HG02840 (cell line): ENCODE measurements at regions not wholly inside any gene's neighbourhood (a gene's known extent, or its start where the extent isn't known, plus 50 kb on each side); places are given as distances from the start of the nearest gene placed in this dataset.
A peak's percentile ranks its signal among the peaks of the same experiment; 100 is the strongest.

ENCODE experiments used
- ATAC-seq: cut with Tn5 transposase; IDR thresholded peaks from one replicate; pipeline ENCODE4 v1.9.1; 2021; ENCODE audit warnings: mild to moderate bottlenecking, moderate library complexity, moderate number of reproducible peaks; ENCODE audit not compliant: unreplicated experiment, low FRiP score

GRCh38 chr2:177314722-177315264 is 50.3 kb upstream of the NFE2L2 start:
- no peak for ATAC-seq

- no peak for ATAC-seq
Observed at GRCh38 chr2:177315364-177315763, 50.8 kb upstream of the NFE2L2 start.

GRCh38 chr2:177316756-177317155 is 52.2 kb upstream of the NFE2L2 start:
- ATAC-seq: no peak

- no peak for ATAC-seq
Observed at GRCh38 chr2:177317443-177317842, 52.9 kb upstream of the NFE2L2 start.

GRCh38 chr2:177317857-177318256 is 53.3 kb upstream of the NFE2L2 start:
- no peak for ATAC-seq

GRCh38 chr2:177318613-177319012 is 54.1 kb upstream of the NFE2L2 start:
- ATAC-seq: no peak

GRCh38 chr2:177320596-177320995 is 56.1 kb upstream of the NFE2L2 start:
- no peak for ATAC-seq

- no peak for ATAC-seq
Observed at GRCh38 chr2:177322801-177323261, 58.3 kb upstream of the NFE2L2 start.

- no peak for ATAC-seq
Observed at GRCh38 chr2:177324797-177325196, 60.3 kb upstream of the NFE2L2 start.

- peak; percentile 59 for ATAC-seq
Observed at GRCh38 chr2:177325554-177325953, 61.0 kb upstream of the NFE2L2 start.

GRCh38 chr2:177326005-177326404 is 61.5 kb upstream of the NFE2L2 start:
- ATAC-seq: peak; percentile 25

- no peak for ATAC-seq
Observed at GRCh38 chr2:177326591-177326990, 62.1 kb upstream of the NFE2L2 start.

GRCh38 chr2:177327009-177327408 is 62.5 kb upstream of the NFE2L2 start:
- ATAC-seq: no peak

- no peak for ATAC-seq
Observed at GRCh38 chr2:177328056-177328455, 63.5 kb upstream of the NFE2L2 start.

GRCh38 chr2:177329064-177329463 is 63.5 kb upstream of the AGPS start:
- no peak for ATAC-seq

GRCh38 chr2:177331466-177331997 is 61.0 kb upstream of the AGPS start:
- no peak for ATAC-seq

- no peak for ATAC-seq
Observed at GRCh38 chr2:177332026-177332991, 60.3 kb upstream of the AGPS start.

- no peak for ATAC-seq
Observed at GRCh38 chr2:177332992-177333388, 59.6 kb upstream of the AGPS start.

GRCh38 chr2:177334940-177335543 is 57.5 kb upstream of the AGPS start:
- ATAC-seq: no peak

GRCh38 chr2:177335917-177336450 is 56.6 kb upstream of the AGPS start:
- no peak for ATAC-seq

- ATAC-seq: no peak
Observed at GRCh38 chr2:177338177-177338721, 54.3 kb upstream of the AGPS start.
